PC-3 (cell line): ENCODE measurements at regions not wholly inside any gene's neighbourhood (a gene's known extent, or its start where the extent isn't known, plus 50 kb on each side); places are given as distances from the start of the nearest gene placed in this dataset.

ENCODE experiments used
- ATAC-seq: fragments of 200-7000 bp; cut with Tn5 transposase; 2 replicates; pipeline ENCODE4 v1.9.1; 2020; ENCODE audit warnings: mild to moderate bottlenecking, moderate library complexity
- BruUV-seq: library from RNA; stranded (reverse); fragments of 400-500 nt; replicated peaks from 2 replicates; lab custom pipeline; 2021; lab: Mats Ljungman, UMichigan
- CTCF ChIA-PET: fragments of 300-600 bp; sonication (Branson Sonifier 250); formaldehyde crosslinking; loops from one replicate; lab custom pipeline; 2022; ENCODE audit warnings: antibody characterized with exemption; lab: Charles Lee
- POLR2A ChIA-PET: fragments of 300-600 bp; sonication (Branson Sonifier 250); formaldehyde crosslinking; loops from one replicate; lab custom pipeline; 2022; ENCODE audit warnings: antibody characterized with exemption; ENCODE audit not compliant: unreplicated experiment; lab: Charles Lee
- DNase-seq: peaks from one replicate; pipeline ENCODE4 v3.0.0-alpha.2; 2015
- H2AFZ ChIP-seq: fragments of 300-600 bp; sonication (generic); 2 replicates; pipeline ENCODE4 v1.6.0; 2016; ENCODE audit warnings: antibody characterized with exemption, low read length
- H3F3A ChIP-seq: fragments of 300-600 bp; sonication (generic); one replicate; pipeline ENCODE4 v1.6.0; 2017; ENCODE audit warnings: antibody characterized with exemption, low read length, control low read depth, mild to moderate bottlenecking; ENCODE audit not compliant: unreplicated experiment
- H3K27ac ChIP-seq: fragments of 300-600 bp; sonication (generic); 2 replicates; pipeline ENCODE4 v1.5.1; 2016; ENCODE audit warnings: mild to moderate bottlenecking, low read length
- H3K27me3 ChIP-seq: fragments of 300-600 bp; sonication (generic); 2 replicates; pipeline ENCODE4 v1.6.1; 2016; ENCODE audit warnings: low read length, mixed read lengths
- H3K36me3 ChIP-seq: fragments of 300-600 bp; sonication (generic); 2 replicates; pipeline ENCODE4 v1.6.1; 2016; ENCODE audit warnings: low read depth, mixed run types, low read length, mixed read lengths
- H3K4me1 ChIP-seq: fragments of 300-600 bp; sonication (generic); 2 replicates; pipeline ENCODE4 v1.5.1; 2016; ENCODE audit warnings: low read length; ENCODE audit not compliant: insufficient read depth
- H3K4me2 ChIP-seq: fragments of 300-600 bp; sonication (generic); 2 replicates; pipeline ENCODE4 v1.6.0; 2016; ENCODE audit warnings: low read length
- H3K4me3 ChIP-seq: fragments of 300-600 bp; sonication (generic); 2 replicates; pipeline ENCODE4 v1.5.1; 2016; ENCODE audit warnings: mild to moderate bottlenecking, low read length, mixed read lengths
- H3K79me2 ChIP-seq: fragments of 300-600 bp; sonication (generic); 2 replicates; pipeline ENCODE4 v1.6.1; 2017; ENCODE audit warnings: low read length, mixed read lengths
- H3K9ac ChIP-seq: fragments of 300-600 bp; sonication (generic); 2 replicates; pipeline ENCODE4 v1.6.0; 2016; ENCODE audit warnings: mild to moderate bottlenecking, low read length
- H3K9me2 ChIP-seq: fragments of 300-600 bp; sonication (generic); replicated peaks from 2 replicates; pipeline ENCODE4 v1.6.1; 2016; ENCODE audit warnings: mixed run types, low read length, mixed read lengths
- H3K9me3 ChIP-seq: fragments of 300-600 bp; sonication (generic); 2 replicates; pipeline ENCODE4 v1.6.1; 2016; ENCODE audit warnings: low read length, mixed read lengths
- H4K20me1 ChIP-seq: fragments of 300-600 bp; sonication (generic); 2 replicates; pipeline ENCODE4 v1.6.1; 2016; ENCODE audit warnings: low read length, mixed read lengths
- CTCF ChIP-seq: fragments of 300-600 bp; sonication (generic); conservative IDR thresholded peaks from 2 replicates; pipeline ENCODE4 v1.5.1; 2017; ENCODE audit warnings: antibody characterized with exemption, low read depth, mild to moderate bottlenecking, low read length
- EZH2 ChIP-seq: fragments of 300-600 bp; sonication (generic); IDR thresholded peaks from one replicate; pipeline ENCODE4 v1.6.1; 2017; ENCODE audit warnings: antibody characterized with exemption, mild to moderate bottlenecking, low read length; ENCODE audit not compliant: unreplicated experiment
- EZH2phosphoT487 ChIP-seq: fragments of 300-600 bp; sonication (generic); IDR thresholded peaks from 2 replicates; pipeline ENCODE4 v1.6.1; 2018; ENCODE audit warnings: mild to moderate bottlenecking, antibody characterized with exemption, low read length, borderline replicate concordance
- intact Hi-C: fragments of 100-400 bp; cut with micrococcal nuclease; formaldehyde crosslinking; loops from 2 replicates; pipeline ENCODE4 v1.9.0; 2023

GRCh38 chr10:123584419-123584775, 81.8 kb upstream of the GPR26 start:
- BruUV-seq, result no TSS peak
- DNase-seq (no peak), ATAC-seq (no peak)
- Histone ChIP-seq H3F3A (no peaks in the 10 kb centered on the region), H2AFZ (no peak overlapping the region), H3K9ac (no peak overlapping the region), H3K36me3 (no peaks in the 10 kb centered on the region), H3K9me2 (no peaks in the 10 kb centered on the region), H4K20me1 (no peaks in the 10 kb centered on the region), H3K4me3 (no peak overlapping the region), H3K4me2 (no peak overlapping the region), H3K79me2 (no peaks in the 10 kb centered on the region), H3K4me1 (no peaks in the 10 kb centered on the region), H3K27me3 (peaks cover 26% of the 10 kb centered on the region), H3K27ac (no peak overlapping the region), H3K9me3 (no peaks in the 10 kb centered on the region)
- ChIA-PET CTCF (no interaction called here), POLR2A (no interaction called here)
- TF ChIP-seq CTCF, result no peak
- TF ChIP-seq EZH2phosphoT487, result no peak
- TF ChIP-seq EZH2, result no peak
- intact Hi-C loops, result no loop called here

- intact Hi-C loops, result no loop called here
- H3K4me1 ChIP-seq, result no peaks in the 10 kb centered on the region
- no peaks in the 10 kb centered on the region for H3K79me2 ChIP-seq
- H3K36me3 ChIP-seq, result no peaks in the 10 kb centered on the region
- no TSS peak for BruUV-seq
- H3K9ac ChIP-seq, result no peak overlapping the region
- no peak overlapping the region for H2AFZ ChIP-seq
- H3K27ac ChIP-seq, result no peak overlapping the region
- ATAC-seq, result no peak
- H3K9me3 ChIP-seq, result no peaks in the 10 kb centered on the region
- ChIA-PET POLR2A (no interaction called here), CTCF (no interaction called here)
- no peak overlapping the region for H3K4me3 ChIP-seq
- no peaks in the 10 kb centered on the region for H4K20me1 ChIP-seq
- no peaks in the 10 kb centered on the region for H3F3A ChIP-seq
- no peaks in the 10 kb centered on the region for H3K9me2 ChIP-seq
- no peak overlapping the region for H3K4me2 ChIP-seq
- no peak for DNase-seq
- peaks cover 16% of the 10 kb centered on the region for H3K27me3 ChIP-seq
- TF ChIP-seq CTCF, result no peak
- TF ChIP-seq EZH2, result no peak
- TF ChIP-seq EZH2phosphoT487, result no peak
Observed at GRCh38 chr10:123585477-123586445, 80.4 kb upstream of the GPR26 start.

- H3K79me2 ChIP-seq, result no peaks in the 10 kb centered on the region
- ATAC-seq, result no peak
- no peak overlapping the region for H3K4me3 ChIP-seq
- no peak overlapping the region for H2AFZ ChIP-seq
- H3K4me1 ChIP-seq, result no peaks in the 10 kb centered on the region
- POLR2A ChIA-PET, result no interaction called here
- TF ChIP-seq CTCF (no peak), EZH2 (no peak), EZH2phosphoT487 (no peak)
- H3K27me3 ChIP-seq, result peaks cover 16% of the 10 kb centered on the region
- no peak for DNase-seq
- CTCF ChIA-PET, result no interaction called here
- no peaks in the 10 kb centered on the region for H3K9me3 ChIP-seq
- H3K9ac ChIP-seq, result no peak overlapping the region
- H3K36me3 ChIP-seq, result no peaks in the 10 kb centered on the region
- intact Hi-C loops, result no loop called here
- no peak overlapping the region for H3K4me2 ChIP-seq
- no peak overlapping the region for H3K27ac ChIP-seq
- H3K9me2 ChIP-seq, result no peaks in the 10 kb centered on the region
- BruUV-seq, result no TSS peak
- no peaks in the 10 kb centered on the region for H4K20me1 ChIP-seq
- no peaks in the 10 kb centered on the region for H3F3A ChIP-seq
Observed at GRCh38 chr10:123587110-123587509, 79.0 kb upstream of the GPR26 start.
